A673 (cell line): ENCODE measurements at regions not wholly inside any gene's neighbourhood (a gene's known extent, or its start where the extent isn't known, plus 50 kb on each side); places are given as distances from the start of the nearest gene placed in this dataset.
"Not testable (repeated sequence)": the region's sequence is repeated elsewhere in the genome, so short reads cannot be mapped to it uniquely, and the experiment has no call there.

Experiments used
- BruUV-seq: library from RNA; stranded (reverse); fragments of 400-500 nt; replicated peaks from 2 replicates; lab custom pipeline; 2021; lab: Mats Ljungman, UMichigan
- CTCF ChIA-PET: fragments of 300-600 bp; sonication (Branson Sonifier 250); formaldehyde crosslinking; loops from one replicate; lab custom pipeline; 2022; ENCODE audit warnings: antibody characterized with exemption; lab: Charles Lee
- POLR2A ChIA-PET: fragments of 300-600 bp; sonication (Branson Sonifier 250); formaldehyde crosslinking; loops from one replicate; lab custom pipeline; 2022; ENCODE audit warnings: antibody characterized with exemption; ENCODE audit not compliant: low non-redundant PET; lab: Charles Lee
- DNase-seq: peaks from one replicate; pipeline ENCODE4 v3.0.0-alpha.2; 2015; ENCODE audit warnings: low spot score
- H3K27ac ChIP-seq: fragments of 200-600 bp; sonication (generic); 2 replicates; pipeline ENCODE4 v1.5.1; 2016; ENCODE audit warnings: mixed run types, low read depth, mild to moderate bottlenecking, mixed read lengths, antibody characterized with exemption, low read length; ENCODE audit not compliant: poor library complexity, severe bottlenecking
- H3K27me3 ChIP-seq: fragments of 200-600 bp; sonication (generic); replicated peaks from 2 replicates; pipeline ENCODE4 v1.6.1; 2017; ENCODE audit warnings: mixed run types, low read depth, mild to moderate bottlenecking, mixed read lengths, antibody characterized with exemption, low read length; ENCODE audit not compliant: insufficient read depth, poor library complexity
- H3K36me3 ChIP-seq: fragments of 200-600 bp; sonication (generic); 2 replicates; pipeline ENCODE4 v1.6.1; 2016; ENCODE audit warnings: mixed run types, mild to moderate bottlenecking, mixed read lengths, antibody characterized with exemption, low read length; ENCODE audit not compliant: insufficient read depth, poor library complexity, severe bottlenecking
- H3K4me1 ChIP-seq: fragments of 200-600 bp; sonication (generic); 2 replicates; pipeline ENCODE4 v1.6.1; 2017; ENCODE audit warnings: mixed run types, mild to moderate bottlenecking, mixed read lengths, antibody characterized with exemption, low read length; ENCODE audit not compliant: insufficient read depth, poor library complexity, severe bottlenecking
- H3K4me3 ChIP-seq: fragments of 200-600 bp; sonication (generic); 2 replicates; pipeline ENCODE4 v1.5.1; 2016; ENCODE audit warnings: low read depth, mixed run types, mild to moderate bottlenecking, mixed read lengths, low read length; ENCODE audit not compliant: poor library complexity, severe bottlenecking
- H3K9me3 ChIP-seq: fragments of 200-600 bp; sonication (generic); 2 replicates; pipeline ENCODE4 v1.6.1; 2016; ENCODE audit warnings: mixed run types, low read depth, mild to moderate bottlenecking, mixed read lengths, antibody characterized with exemption, low read length; ENCODE audit not compliant: poor library complexity, severe bottlenecking
- EZH2 ChIP-seq: fragments of 200-600 bp; sonication (generic); IDR thresholded peaks from 2 replicates; pipeline ENCODE4 v1.6.1; 2017; ENCODE audit warnings: borderline replicate concordance, low read depth, mild to moderate bottlenecking, mixed read lengths, antibody characterized with exemption, low read length; ENCODE audit not compliant: poor library complexity, severe bottlenecking
- intact Hi-C: fragments of 100-400 bp; cut with micrococcal nuclease; formaldehyde crosslinking; loops from one replicate; pipeline ENCODE4 v1.10.0; 2022; ENCODE audit not compliant: unreplicated experiment
- TF ChIP-seq, protein P1 (sequence below): fragments of 300-800, 200-600 bp; sonication (generic); conservative IDR thresholded peaks from 2 replicates; pipeline ENCODE4 v1.5.1; 2017; ENCODE audit warnings: low read depth, mild to moderate bottlenecking, antibody characterized with exemption, low read length, moderate library complexity, mixed read lengths

DNA sequence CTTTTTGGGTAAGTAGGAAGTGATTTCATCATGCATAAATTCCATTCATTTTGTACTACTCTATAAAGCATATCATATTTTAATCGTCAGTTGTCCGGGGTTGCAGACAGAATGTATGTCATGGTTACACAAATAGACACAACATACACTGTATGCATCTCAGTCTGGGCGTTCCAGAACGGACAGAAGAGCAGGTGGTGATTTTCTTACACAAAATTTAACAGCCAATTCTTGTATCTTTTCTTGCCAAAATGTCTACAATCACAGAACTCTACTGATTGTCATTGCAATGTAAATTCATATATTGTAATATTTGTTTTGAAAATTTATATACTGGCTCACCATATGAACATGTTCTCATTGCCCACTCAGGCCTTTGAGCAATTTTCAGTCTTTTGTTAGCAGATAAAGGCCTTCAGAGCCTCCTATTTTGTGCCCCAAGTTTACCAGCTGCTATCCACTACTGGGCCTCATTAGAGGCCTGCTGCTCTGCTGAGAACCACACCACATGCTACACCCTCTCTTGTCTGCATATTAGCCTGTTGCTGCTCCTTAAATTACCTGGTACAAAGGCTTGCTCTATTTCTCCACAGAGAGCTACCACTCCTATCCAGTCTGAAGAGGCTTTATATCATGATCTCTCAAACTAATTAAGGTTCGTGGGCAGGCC, 61.5 kb downstream of the PRDM13 start:
- BruUV-seq = no TSS peak
- DNase-seq = no peak
- intact Hi-C loops = no loop called here
- Histone ChIP-seq H3K9me3 (no peaks in the 10 kb centered on the region), H3K4me3 (no peak overlapping the region), H3K36me3 (no peaks in the 10 kb centered on the region), H3K27me3 (no peaks in the 10 kb centered on the region), H3K4me1 (no peaks in the 10 kb centered on the region), H3K27ac (no peak overlapping the region)
- TF ChIP-seq, protein P1, sequence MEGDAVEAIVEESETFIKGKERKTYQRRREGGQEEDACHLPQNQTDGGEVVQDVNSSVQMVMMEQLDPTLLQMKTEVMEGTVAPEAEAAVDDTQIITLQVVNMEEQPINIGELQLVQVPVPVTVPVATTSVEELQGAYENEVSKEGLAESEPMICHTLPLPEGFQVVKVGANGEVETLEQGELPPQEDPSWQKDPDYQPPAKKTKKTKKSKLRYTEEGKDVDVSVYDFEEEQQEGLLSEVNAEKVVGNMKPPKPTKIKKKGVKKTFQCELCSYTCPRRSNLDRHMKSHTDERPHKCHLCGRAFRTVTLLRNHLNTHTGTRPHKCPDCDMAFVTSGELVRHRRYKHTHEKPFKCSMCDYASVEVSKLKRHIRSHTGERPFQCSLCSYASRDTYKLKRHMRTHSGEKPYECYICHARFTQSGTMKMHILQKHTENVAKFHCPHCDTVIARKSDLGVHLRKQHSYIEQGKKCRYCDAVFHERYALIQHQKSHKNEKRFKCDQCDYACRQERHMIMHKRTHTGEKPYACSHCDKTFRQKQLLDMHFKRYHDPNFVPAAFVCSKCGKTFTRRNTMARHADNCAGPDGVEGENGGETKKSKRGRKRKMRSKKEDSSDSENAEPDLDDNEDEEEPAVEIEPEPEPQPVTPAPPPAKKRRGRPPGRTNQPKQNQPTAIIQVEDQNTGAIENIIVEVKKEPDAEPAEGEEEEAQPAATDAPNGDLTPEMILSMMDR = no peak
- no peak for TF ChIP-seq EZH2
- ChIA-PET CTCF (no interaction called here), POLR2A (no interaction called here)

DNA sequence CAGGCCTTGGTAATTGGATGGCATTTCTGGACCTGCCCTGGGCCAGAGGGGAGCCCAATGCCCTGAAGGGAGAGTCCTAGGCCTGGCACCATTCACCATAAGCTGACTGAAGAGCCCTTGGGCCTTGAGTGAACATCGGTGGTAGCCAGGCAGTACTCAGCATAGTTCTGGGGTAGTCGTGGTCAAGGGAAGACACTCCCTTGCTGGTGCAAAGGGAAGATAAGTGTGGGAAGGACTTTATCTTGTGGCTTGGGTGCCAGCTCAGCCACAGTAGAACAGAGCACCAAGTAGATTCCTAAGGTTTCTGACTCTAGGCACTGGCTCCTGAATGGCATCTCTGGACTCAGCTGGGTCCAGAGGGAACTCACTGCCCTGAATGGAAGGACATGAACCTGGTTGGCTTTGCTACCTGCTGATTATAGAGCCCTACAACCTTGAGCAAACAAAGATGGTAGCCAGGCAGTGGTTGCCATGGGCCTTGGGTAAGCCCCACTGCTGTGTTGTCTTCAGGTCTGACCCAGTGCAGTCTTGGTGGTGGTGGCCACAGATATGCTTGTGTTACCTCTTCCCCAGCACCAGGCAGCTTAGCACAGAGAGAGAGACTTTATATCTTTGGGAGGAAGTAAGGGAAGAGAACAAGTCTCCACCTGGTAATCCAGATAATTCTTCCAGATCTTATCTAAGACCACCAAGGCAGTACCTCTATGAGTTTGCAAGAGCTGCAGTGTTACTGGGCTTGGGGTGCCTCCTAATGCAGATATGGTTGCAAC, 83.5 kb downstream of the PRDM13 start:
- ChIA-PET CTCF (no interaction called here), POLR2A (no interaction called here)
- BruUV-seq = no TSS peak

DNA sequence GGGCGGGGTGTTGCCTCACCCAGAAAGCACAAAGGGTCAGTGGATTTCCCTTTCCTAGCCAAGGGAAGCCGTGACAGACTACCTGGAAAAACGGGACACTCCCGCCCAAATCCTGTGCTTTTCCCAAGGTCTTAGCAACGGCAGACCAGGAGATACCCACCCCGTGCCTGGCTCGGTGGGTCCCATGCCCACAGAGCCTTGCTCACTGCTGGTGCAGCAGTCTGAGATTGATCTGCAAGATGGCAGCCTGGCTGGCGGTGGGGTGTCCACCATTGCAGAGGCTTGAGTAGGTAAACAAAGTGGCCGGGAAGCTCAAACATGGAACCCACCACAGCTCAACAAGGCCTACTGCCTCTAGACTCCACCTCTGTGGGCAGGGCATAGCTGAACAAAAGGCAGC, 95.7 kb downstream of the PRDM13 start:
- DNase-seq, H3K4me3 ChIP-seq, H3K9me3 ChIP-seq, BruUV-seq, H3K4me1 ChIP-seq, H3K27ac ChIP-seq, H3K27me3 ChIP-seq, CTCF ChIA-PET, POLR2A ChIA-PET, H3K36me3 ChIP-seq, intact Hi-C loops: not testable (repeated sequence)

More for the DNA sequence above, 83.5 kb downstream of the PRDM13 start:
- no peak for TF ChIP-seq EZH2
- TF ChIP-seq, protein P1 = no peak
- no peak overlapping the region for H3K4me3 ChIP-seq
- DNase-seq = no peak
- H3K27me3 ChIP-seq = peaks cover 3% of the 10 kb centered on the region
- no peak overlapping the region for H3K27ac ChIP-seq
- no peaks in the 10 kb centered on the region for H3K4me1 ChIP-seq
- intact Hi-C loops = no loop called here
- no peaks in the 10 kb centered on the region for H3K36me3 ChIP-seq
- H3K9me3 ChIP-seq = no peaks in the 10 kb centered on the region
